ENCODE measurements at regions not wholly inside any gene's neighbourhood (a gene's known extent, or its start where the extent isn't known, plus 50 kb on each side); places are given as distances from the start of the nearest gene placed in this dataset.
"Not testable (repeated sequence)": the region's sequence is repeated elsewhere in the genome, so short reads cannot be mapped to it uniquely, and the experiment has no call there.

- CTCF ChIA-PET = no interaction called here
- TF ChIP-seq CTCF (IDR thresholded peaks at IDR 0.05; ENCODE audit: insufficient read depth in 1 of 2, low read depth in 1 of 2, low read length in 1 of 2, severe bottlenecking in 1 of 2, unreplicated experiment in 1 of 2) = no peak
- Histone ChIP-seq H3K9me3 (no peaks in the 10 kb centered on the region), H3K36me3 (ENCODE audit: control insufficient read depth, insufficient read depth, low read length) (no peaks in the 10 kb centered on the region), H3K27me3 (replicated peaks; ENCODE audit: control insufficient read depth, insufficient read depth, low read length) (no peaks in the 10 kb centered on the region), H3K4me3 (ENCODE audit: low read depth, low read length) (no peak overlapping the region), H3K4me1 (no peaks in the 10 kb centered on the region)
- Mint-ChIP-seq H3K27me3 (ENCODE audit: insufficient read depth, unreplicated experiment) (no peaks in the 10 kb centered on the region), H3K9me3 (ENCODE audit: unreplicated experiment) (peaks cover 3% of the 10 kb centered on the region), H3K4me1 (ENCODE audit: low read depth, unreplicated experiment) (no peaks in the 10 kb centered on the region), H3K27ac (ENCODE audit: unreplicated experiment) (no peak overlapping the region), H3K4me3 (ENCODE audit: unreplicated experiment) (no peak overlapping the region), H3K36me3 (ENCODE audit: insufficient read depth, unreplicated experiment) (no peaks in the 10 kb centered on the region)
- intact Hi-C loops (cut with micrococcal nuclease; ENCODE audit: unreplicated experiment) = no loop called here
- no peak for DNase-seq
- BruUV-seq (replicated peaks) = no TSS peak
- POLR2A ChIA-PET = no interaction called here
These were observed 2212.0 kb downstream of the PCDH7 start for GRCh38 chr4:32932156-32932555.

- POLR2A ChIA-PET; H3K4me3 ChIP-seq (ENCODE audit: low read depth, low read length); H3K4me1 ChIP-seq; H3K36me3 ChIP-seq (ENCODE audit: control insufficient read depth, insufficient read depth, low read length); H3K27me3 ChIP-seq (replicated peaks; ENCODE audit: control insufficient read depth, insufficient read depth, low read length); intact Hi-C loops (cut with micrococcal nuclease; ENCODE audit: unreplicated experiment); DNase-seq; H3K27me3 Mint-ChIP-seq (ENCODE audit: insufficient read depth, unreplicated experiment); H3K27ac Mint-ChIP-seq (ENCODE audit: unreplicated experiment); H3K4me3 Mint-ChIP-seq (ENCODE audit: unreplicated experiment); BruUV-seq (replicated peaks); H3K9me3 ChIP-seq; H3K36me3 Mint-ChIP-seq (ENCODE audit: insufficient read depth, unreplicated experiment); CTCF ChIA-PET; H3K4me1 Mint-ChIP-seq (ENCODE audit: low read depth, unreplicated experiment): not testable (repeated sequence)
- H3K9me3 Mint-ChIP-seq (ENCODE audit: unreplicated experiment) = peaks cover 12% of the 10 kb centered on the region
These were observed 2219.1 kb downstream of the PCDH7 start for GRCh38 chr4:32939222-32939621.

GRCh38 chr4:32950866-32951265 lies 2230.7 kb downstream of the PCDH7 start:
- Mint-ChIP-seq H3K9me3 (ENCODE audit: unreplicated experiment) (peaks cover 18% of the 10 kb centered on the region), H3K36me3 (ENCODE audit: insufficient read depth, unreplicated experiment) (no peaks in the 10 kb centered on the region), H3K27me3 (ENCODE audit: insufficient read depth, unreplicated experiment) (no peaks in the 10 kb centered on the region), H3K4me3 (ENCODE audit: unreplicated experiment) (no peak overlapping the region), H3K4me1 (ENCODE audit: low read depth, unreplicated experiment) (peaks cover 7% of the 10 kb centered on the region), H3K27ac (ENCODE audit: unreplicated experiment) (no peak overlapping the region)
- no peak for TF ChIP-seq CTCF (IDR thresholded peaks at IDR 0.05; ENCODE audit: insufficient read depth in 1 of 2, low read depth in 1 of 2, low read length in 1 of 2, severe bottlenecking in 1 of 2, unreplicated experiment in 1 of 2)
- intact Hi-C loops (cut with micrococcal nuclease; ENCODE audit: unreplicated experiment) = no loop called here
- H3K36me3 ChIP-seq (ENCODE audit: control insufficient read depth, insufficient read depth, low read length) = no peaks in the 10 kb centered on the region
- POLR2A ChIA-PET = no interaction called here
- no peak for DNase-seq
- CTCF ChIA-PET = no interaction called here
- BruUV-seq (replicated peaks) = no TSS peak
- H3K4me1 ChIP-seq = no peaks in the 10 kb centered on the region
- H3K4me3 ChIP-seq (ENCODE audit: low read depth, low read length) = no peak overlapping the region
- no peaks in the 10 kb centered on the region for H3K9me3 ChIP-seq
- no peaks in the 10 kb centered on the region for H3K27me3 ChIP-seq (replicated peaks; ENCODE audit: control insufficient read depth, insufficient read depth, low read length)

GRCh38 chr4:32958586-32958985 lies 2238.4 kb downstream of the PCDH7 start:
- CTCF ChIA-PET = no interaction called here
- no peak for TF ChIP-seq CTCF (IDR thresholded peaks at IDR 0.05; ENCODE audit: insufficient read depth in 1 of 2, low read depth in 1 of 2, low read length in 1 of 2, severe bottlenecking in 1 of 2, unreplicated experiment in 1 of 2)
- Histone ChIP-seq H3K4me1 (no peaks in the 10 kb centered on the region), H3K4me3 (ENCODE audit: low read depth, low read length) (no peak overlapping the region), H3K9me3 (no peaks in the 10 kb centered on the region), H3K36me3 (ENCODE audit: control insufficient read depth, insufficient read depth, low read length) (no peaks in the 10 kb centered on the region), H3K27me3 (replicated peaks; ENCODE audit: control insufficient read depth, insufficient read depth, low read length) (no peaks in the 10 kb centered on the region)
- POLR2A ChIA-PET = no interaction called here
- BruUV-seq (replicated peaks) = no TSS peak
- H3K4me3 Mint-ChIP-seq (ENCODE audit: unreplicated experiment) = no peak overlapping the region
- no peaks in the 10 kb centered on the region for H3K36me3 Mint-ChIP-seq (ENCODE audit: insufficient read depth, unreplicated experiment)
- intact Hi-C loops (cut with micrococcal nuclease; ENCODE audit: unreplicated experiment) = no loop called here
- no peak overlapping the region for H3K27ac Mint-ChIP-seq (ENCODE audit: unreplicated experiment)
- peaks cover 6% of the 10 kb centered on the region for H3K4me1 Mint-ChIP-seq (ENCODE audit: low read depth, unreplicated experiment)
- H3K9me3 Mint-ChIP-seq (ENCODE audit: unreplicated experiment) = no peaks in the 10 kb centered on the region
- H3K27me3 Mint-ChIP-seq (ENCODE audit: insufficient read depth, unreplicated experiment) = no peaks in the 10 kb centered on the region
- DNase-seq = no peak

Measured in Caco-2 (cell line).